HG02678 (cell line): ENCODE measurements at regions not wholly inside any gene's neighbourhood (a gene's known extent, or its start where the extent isn't known, plus 50 kb on each side); places are given as distances from the start of the nearest gene placed in this dataset.

ENCODE experiments used
- ATAC-seq: cut with Tn5 transposase; IDR thresholded peaks from one replicate; pipeline ENCODE4 v1.9.1; 2021; ENCODE audit warnings: mild to moderate bottlenecking, moderate library complexity; ENCODE audit not compliant: unreplicated experiment

GRCh38 chr2:120545521-120546047 is 190.1 kb upstream of the GLI2 start:
- no peak for ATAC-seq

DNA sequence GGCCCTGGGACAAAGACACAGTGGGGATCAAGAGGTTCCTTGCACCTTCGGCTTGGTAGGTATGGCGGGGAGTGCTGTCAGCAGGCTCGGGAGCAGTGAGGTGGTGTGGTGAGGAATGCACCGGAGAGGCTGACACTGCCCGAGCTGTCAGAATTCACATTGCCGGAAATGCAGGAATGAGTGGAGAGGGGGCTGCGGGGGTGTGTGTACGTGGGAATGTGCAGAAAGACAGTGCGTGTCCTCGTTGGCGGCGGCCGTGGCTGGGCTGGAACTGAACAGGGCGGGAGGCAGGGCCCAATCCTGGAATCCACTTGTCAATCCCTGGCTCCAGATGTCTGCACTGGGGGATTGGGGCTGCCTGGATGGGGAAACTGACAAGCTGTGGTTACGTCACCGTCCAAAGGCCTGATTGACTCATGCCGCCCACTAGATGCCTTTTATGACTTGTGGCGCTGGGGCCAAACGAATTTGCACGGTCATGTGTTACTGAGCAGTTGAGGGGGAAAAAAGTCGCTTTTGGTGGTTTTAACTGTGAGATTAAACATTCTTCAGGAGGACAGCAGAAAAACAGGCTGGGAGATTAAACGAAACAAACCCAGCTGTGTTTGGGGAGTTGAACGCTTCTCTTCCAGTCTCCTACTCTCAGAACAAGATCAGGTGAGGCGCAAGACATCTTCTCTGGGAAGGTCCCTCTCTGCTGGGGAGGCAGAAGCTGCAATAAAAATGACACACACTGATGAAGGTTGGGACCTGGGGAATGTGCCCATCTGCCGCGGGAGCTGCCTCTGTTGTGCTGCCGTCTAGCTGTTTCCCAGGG is 189.4 kb upstream of the GLI2 start:
- ATAC-seq = no peak

GRCh38 chr2:120546865-120547390 is 188.7 kb upstream of the GLI2 start:
- ATAC-seq = no peak

DNA sequence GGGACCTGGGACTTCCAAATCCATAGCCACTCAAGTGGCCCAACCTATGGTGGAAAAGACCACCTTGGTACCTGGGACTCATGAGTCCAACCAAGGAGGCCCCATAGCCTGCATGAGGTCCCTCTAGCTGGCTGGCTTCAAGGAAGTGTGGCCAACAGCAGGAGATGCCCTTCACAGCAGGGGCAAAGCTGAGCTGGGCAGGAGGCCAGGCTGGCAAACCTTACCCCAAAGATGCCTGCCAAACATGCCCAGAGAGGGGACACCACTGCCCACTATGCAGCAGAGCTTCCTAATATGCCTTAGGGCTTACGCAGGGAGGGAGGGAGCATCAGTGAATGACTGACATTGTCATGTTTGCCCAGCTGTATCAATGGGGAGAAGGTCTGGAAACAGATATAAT is 188.0 kb upstream of the GLI2 start:
- ATAC-seq = no peak

GRCh38 chr2:120548627-120549608 is 186.8 kb upstream of the GLI2 start:
- ATAC-seq = no peak

GRCh38 chr2:120549841-120550240 is 185.8 kb upstream of the GLI2 start:
- no peak for ATAC-seq

- no peak for ATAC-seq
Measured at GRCh38 chr2:120550282-120550681, 185.4 kb upstream of the GLI2 start.

GRCh38 chr2:120550893-120551446 is 184.7 kb upstream of the GLI2 start:
- no peak for ATAC-seq

DNA sequence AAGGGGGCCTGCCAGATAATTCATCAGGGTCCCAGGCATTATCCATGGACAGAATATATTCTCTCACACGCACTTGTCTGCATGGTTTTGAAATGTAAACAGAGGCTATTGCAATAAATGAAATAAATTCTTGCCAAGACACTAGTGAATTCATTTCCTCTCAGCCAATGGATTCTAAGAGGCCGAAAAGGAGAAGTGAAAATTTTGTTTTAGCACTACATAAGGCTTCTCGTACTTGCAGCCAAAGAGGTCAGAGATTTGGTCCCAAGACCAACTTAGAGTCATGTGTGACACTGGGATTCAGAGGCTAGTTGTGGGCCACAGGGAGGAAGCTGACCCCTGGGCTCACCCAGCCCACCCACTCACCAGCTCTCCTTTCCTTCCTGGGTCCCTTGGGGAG is 184.1 kb upstream of the GLI2 start:
- ATAC-seq = peak; percentile 43

GRCh38 chr2:120552079-120552478 is 183.6 kb upstream of the GLI2 start:
- ATAC-seq = no peak

GRCh38 chr2:120552800-120553481 is 182.7 kb upstream of the GLI2 start:
- no peak for ATAC-seq

- no peak for ATAC-seq
Measured at GRCh38 chr2:120554625-120555032, 181.0 kb upstream of the GLI2 start.

DNA sequence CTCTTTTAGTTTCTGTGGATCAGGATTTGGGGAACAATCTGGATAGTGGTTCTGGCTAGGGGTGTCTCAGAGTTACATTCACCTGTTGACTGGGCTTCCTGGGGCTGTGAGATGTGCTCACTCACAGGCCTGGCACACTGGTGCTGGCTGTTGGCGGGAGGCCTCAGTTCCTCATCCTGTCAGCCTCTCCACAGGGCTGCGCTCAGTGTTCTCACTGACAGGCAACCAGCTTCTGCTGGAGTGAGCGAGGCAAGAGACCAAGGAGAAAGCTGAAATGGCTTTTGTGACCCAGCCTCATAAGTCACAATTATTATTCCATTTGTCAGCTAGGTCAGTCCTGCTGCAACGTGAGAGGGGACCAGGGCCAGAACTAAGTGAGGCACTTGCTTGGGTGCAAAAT is 180.6 kb upstream of the GLI2 start:
- no peak for ATAC-seq

DNA sequence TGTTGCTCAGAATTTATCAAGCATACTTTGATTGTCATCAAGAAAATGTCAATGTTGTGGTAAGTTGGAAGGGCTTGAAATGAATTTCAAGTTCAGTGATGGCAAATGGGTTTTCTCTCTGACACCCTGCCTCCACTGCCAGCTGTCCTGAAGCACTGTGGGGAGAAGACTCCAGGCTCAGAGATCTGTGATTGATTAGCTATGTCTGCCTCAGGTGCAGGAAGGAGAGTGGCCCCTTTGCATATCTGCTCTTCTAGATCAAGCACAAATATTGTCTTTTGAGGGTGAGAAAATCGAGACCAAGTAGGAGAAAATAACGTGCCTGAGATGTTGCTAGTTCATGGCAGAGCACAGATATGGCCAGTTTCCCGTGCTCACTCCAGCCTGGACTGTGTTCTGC is 178.8 kb upstream of the GLI2 start:
- no peak for ATAC-seq

DNA sequence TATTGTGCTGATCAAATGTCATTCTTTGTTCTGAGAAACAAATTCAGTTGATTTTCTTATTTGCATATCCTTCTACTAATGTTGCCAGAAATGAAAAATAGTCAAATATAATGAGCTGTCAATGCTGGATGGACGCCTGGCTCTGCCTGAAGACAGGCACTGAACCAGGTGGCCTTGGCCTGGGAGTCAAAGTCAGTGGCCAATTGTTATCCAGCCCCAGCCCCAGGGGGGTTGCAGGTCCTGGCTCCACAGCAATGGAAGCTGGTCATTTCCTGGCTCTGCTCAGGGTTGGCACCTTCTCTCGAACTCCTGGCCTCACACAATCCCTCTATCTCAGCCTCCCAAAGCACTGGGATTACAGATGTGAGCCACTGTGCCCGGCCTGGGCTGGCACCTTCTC is 176.8 kb upstream of the GLI2 start:
- ATAC-seq = no peak

- no peak for ATAC-seq
Measured at GRCh38 chr2:120559401-120559800, 176.3 kb upstream of the GLI2 start.

DNA sequence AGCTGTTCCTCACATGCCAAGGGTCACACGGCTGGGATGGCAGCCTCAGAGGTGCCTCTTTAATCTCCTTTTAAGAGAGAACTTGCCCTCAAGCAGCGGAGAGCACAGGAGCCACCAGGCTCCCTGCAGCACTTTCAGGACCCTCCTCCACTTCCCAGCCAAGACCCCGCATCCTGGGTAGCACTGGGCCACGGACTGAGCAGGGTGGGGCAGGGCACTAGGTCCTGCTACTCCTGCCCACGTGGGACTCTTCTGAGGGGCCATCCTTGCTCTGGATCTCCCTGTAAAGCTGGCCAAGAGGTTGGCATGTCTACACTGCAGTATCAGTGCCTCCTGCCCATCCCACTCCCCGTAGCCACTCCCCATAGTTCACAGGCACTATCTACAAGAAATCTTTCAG is 175.3 kb upstream of the GLI2 start:
- no peak for ATAC-seq

GRCh38 chr2:120561379-120562035 is 174.2 kb upstream of the GLI2 start:
- no peak for ATAC-seq

DNA sequence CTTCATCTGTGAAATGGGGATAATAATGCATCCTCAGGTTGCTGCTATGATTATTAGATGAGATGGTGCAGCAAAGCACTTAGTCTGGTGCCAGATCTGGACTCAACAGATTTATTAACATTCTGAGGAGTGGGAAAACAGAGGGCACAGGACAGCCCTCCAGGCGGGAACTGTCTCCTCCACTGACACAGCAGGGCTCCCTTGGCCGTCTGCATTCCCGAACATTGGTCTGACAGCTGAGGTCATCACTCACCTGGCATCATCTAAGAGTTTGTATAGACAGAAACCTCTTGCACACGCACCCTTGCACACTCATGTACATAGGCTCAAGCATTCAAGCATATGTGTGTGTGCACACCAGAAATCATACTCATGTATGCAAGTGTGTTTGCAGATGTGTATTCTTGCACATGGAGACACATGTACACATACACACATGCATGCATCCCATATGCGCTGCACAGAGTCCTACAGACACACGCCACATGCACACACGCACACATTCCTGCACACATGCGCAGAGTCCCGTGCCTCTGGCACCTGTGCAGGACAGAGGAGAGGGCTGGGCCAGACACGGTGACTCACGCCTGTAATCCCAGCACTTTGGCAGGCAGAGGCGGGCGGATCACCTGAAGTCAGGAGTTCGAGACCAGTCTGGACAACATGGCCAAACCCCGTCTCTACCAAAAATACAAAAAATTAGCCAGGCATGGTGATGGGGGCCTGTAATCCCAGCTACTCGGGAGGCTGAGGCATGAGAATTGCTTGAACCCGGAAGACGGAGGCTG is 173.3 kb upstream of the GLI2 start:
- ATAC-seq = no peak
